ENCODE measurements at regions not wholly inside any gene's neighbourhood (a gene's known extent, or its start where the extent isn't known, plus 50 kb on each side); places are given as distances from the start of the nearest gene placed in this dataset.

DNA sequence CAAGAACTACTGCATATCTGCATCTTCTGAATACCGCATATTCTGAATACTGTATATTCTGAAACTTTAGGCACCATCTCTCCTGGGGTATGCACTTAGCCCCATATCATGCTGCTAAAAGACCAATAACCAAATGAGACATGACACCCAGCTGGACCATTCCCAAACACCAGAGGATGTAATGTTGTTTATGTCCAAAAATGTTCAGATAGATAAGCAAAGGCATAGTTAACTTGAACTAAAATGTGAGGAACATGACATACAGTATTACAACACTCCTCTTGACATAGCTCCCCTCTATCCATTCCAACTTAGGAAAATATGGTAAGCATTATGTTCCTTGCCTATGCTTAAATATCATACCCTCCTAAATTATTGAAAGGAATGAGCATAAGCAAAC is 127.3 kb downstream of the TENT5A start:
- Histone ChIP-seq H3K27ac (ENCODE audit: low read length) (no peak overlapping the region), H3K9ac (ENCODE audit: low read length) (no peak overlapping the region), H3K4me3 (ENCODE audit: low read length) (no peak overlapping the region), H2AFZ (ENCODE audit: low read depth, low read length) (no peak overlapping the region), H3K27me3 (ENCODE audit: insufficient read depth, low read depth, low read length) (no peaks in the 10 kb centered on the region), H3K79me2 (replicated peaks; ENCODE audit: insufficient read depth, low read length) (no peaks in the 10 kb centered on the region), H3K36me3 (ENCODE audit: insufficient read depth, low read length) (no peaks in the 10 kb centered on the region), H4K20me1 (ENCODE audit: insufficient read depth) (no peaks in the 10 kb centered on the region), H3K9me3 (ENCODE audit: low read length) (no peaks in the 10 kb centered on the region), H3K9me2 (ENCODE audit: insufficient read depth, low read length) (no peaks in the 10 kb centered on the region), H3F3A (ENCODE audit: insufficient read depth, low read length, poor library complexity, severe bottlenecking) (no peaks in the 10 kb centered on the region), H3K4me2 (ENCODE audit: low read length) (no peak overlapping the region)
- TF ChIP-seq TAF1 (IDR thresholded peaks at IDR 0.05; ENCODE audit: low read depth): no peak
- TF ChIP-seq EZH2 (IDR thresholded peaks at IDR 0.05; ENCODE audit: borderline replicate concordance, insufficient read depth, low read length, poor library complexity, severe bottlenecking): no peak
- TF ChIP-seq REST (IDR thresholded peaks at IDR 0.05; ENCODE audit: borderline replicate concordance): no peak
- TF ChIP-seq SMC3 (conservative IDR thresholded peaks at IDR 0.05; ENCODE audit: poor library complexity): no peak
- TF ChIP-seq, protein P1, sequence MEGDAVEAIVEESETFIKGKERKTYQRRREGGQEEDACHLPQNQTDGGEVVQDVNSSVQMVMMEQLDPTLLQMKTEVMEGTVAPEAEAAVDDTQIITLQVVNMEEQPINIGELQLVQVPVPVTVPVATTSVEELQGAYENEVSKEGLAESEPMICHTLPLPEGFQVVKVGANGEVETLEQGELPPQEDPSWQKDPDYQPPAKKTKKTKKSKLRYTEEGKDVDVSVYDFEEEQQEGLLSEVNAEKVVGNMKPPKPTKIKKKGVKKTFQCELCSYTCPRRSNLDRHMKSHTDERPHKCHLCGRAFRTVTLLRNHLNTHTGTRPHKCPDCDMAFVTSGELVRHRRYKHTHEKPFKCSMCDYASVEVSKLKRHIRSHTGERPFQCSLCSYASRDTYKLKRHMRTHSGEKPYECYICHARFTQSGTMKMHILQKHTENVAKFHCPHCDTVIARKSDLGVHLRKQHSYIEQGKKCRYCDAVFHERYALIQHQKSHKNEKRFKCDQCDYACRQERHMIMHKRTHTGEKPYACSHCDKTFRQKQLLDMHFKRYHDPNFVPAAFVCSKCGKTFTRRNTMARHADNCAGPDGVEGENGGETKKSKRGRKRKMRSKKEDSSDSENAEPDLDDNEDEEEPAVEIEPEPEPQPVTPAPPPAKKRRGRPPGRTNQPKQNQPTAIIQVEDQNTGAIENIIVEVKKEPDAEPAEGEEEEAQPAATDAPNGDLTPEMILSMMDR (IDR thresholded peaks at IDR 0.05; ENCODE audit: poor library complexity, severe bottlenecking): no peak
- TF ChIP-seq EP300 (conservative IDR thresholded peaks at IDR 0.05; ENCODE audit: poor library complexity, severe bottlenecking): no peak
- no peak for TF ChIP-seq MXI1 (conservative IDR thresholded peaks at IDR 0.05; ENCODE audit: poor library complexity, severe bottlenecking)
- TF ChIP-seq POLR2AphosphoS5 (IDR thresholded peaks at IDR 0.05): no peak
- no peak for TF ChIP-seq RAD21 (conservative IDR thresholded peaks at IDR 0.05)

- Histone ChIP-seq H3K4me3 (ENCODE audit: low read length) (no peak overlapping the region), H3K4me2 (ENCODE audit: low read length) (no peak overlapping the region), H3K9me3 (ENCODE audit: low read length) (no peaks in the 10 kb centered on the region), H3K36me3 (ENCODE audit: insufficient read depth, low read length) (no peaks in the 10 kb centered on the region), H2AFZ (ENCODE audit: low read depth, low read length) (no peak overlapping the region), H3F3A (ENCODE audit: insufficient read depth, low read length, poor library complexity, severe bottlenecking) (no peaks in the 10 kb centered on the region), H3K9me2 (ENCODE audit: insufficient read depth, low read length) (no peaks in the 10 kb centered on the region), H3K27ac (ENCODE audit: low read length) (no peak overlapping the region), H3K9ac (ENCODE audit: low read length) (no peak overlapping the region), H3K79me2 (replicated peaks; ENCODE audit: insufficient read depth, low read length) (no peaks in the 10 kb centered on the region), H4K20me1 (ENCODE audit: insufficient read depth) (no peaks in the 10 kb centered on the region), H3K27me3 (ENCODE audit: insufficient read depth, low read depth, low read length) (no peaks in the 10 kb centered on the region)
- TF ChIP-seq RAD21 (conservative IDR thresholded peaks at IDR 0.05) (no peak), MXI1 (conservative IDR thresholded peaks at IDR 0.05; ENCODE audit: poor library complexity, severe bottlenecking) (no peak), EP300 (conservative IDR thresholded peaks at IDR 0.05; ENCODE audit: poor library complexity, severe bottlenecking) (no peak), REST (IDR thresholded peaks at IDR 0.05; ENCODE audit: borderline replicate concordance) (no peak), TAF1 (IDR thresholded peaks at IDR 0.05; ENCODE audit: low read depth) (no peak), POLR2AphosphoS5 (IDR thresholded peaks at IDR 0.05) (no peak), SMC3 (conservative IDR thresholded peaks at IDR 0.05; ENCODE audit: poor library complexity) (no peak), EZH2 (IDR thresholded peaks at IDR 0.05; ENCODE audit: borderline replicate concordance, insufficient read depth, low read length, poor library complexity, severe bottlenecking) (no peak)
- TF ChIP-seq, protein P1 (IDR thresholded peaks at IDR 0.05; ENCODE audit: poor library complexity, severe bottlenecking): no peak
Measured at GRCh38 chr6:81624453-81624852, 128.0 kb downstream of the TENT5A start.
